ENCODE measurements at regions not wholly inside any gene's neighbourhood (a gene's known extent, or its start where the extent isn't known, plus 50 kb on each side); places are given as distances from the start of the nearest gene placed in this dataset. TPM values are rescaled to one million over a fixed set of nuclear protein-coding genes. Genes with fewer than 3 reads are reported as not detected.

DNA sequence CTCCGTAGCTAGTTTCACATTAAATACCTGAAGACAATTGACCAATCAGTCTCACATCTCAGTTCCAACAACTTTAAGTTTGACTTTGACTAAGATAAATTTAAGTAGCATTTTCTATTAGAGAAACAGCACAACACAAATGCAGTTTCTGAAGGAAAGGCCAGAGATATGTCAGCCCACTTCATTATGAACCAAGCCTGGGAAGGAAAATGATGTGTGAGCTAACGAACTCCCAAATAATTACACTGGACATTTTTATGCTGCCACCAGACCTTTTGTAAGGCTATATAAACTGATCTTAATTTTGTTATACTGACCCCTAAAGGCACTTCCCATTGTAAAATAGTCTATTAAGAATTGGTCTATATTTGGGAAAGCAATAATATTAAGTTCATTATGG, 57.9 kb upstream of the DACH1 start:
- DNase-seq (ENCODE audit: low spot score in 2 of 2) (no peak), FAIRE-seq (no peak)

DNA sequence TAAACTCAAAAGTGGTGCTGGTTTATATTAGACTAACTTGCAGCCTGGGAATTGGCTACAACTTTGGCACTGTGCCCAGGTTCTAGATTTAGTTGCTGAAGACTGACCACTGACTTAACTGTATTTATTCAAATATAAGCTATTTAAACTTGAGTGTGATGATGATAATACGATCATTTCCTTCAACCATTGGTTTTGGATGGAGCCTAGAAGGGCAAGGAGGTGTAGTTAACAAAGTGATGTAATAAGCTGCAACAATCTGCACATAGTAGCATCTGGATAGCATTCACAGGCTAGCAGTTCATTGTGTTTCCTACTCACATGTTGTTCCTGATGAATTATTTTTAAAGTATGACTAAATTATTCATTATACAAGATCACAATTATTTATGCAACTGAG, 55.2 kb upstream of the DACH1 start:
- DNase-seq (ENCODE audit: low spot score in 2 of 2): no peak
- no peak for FAIRE-seq

Small RNA genes in the stretch of these regions (small RNA-seq; reads per million reads assigned to genes)
- gene RF00263 (not detected), gene RF00411 (not detected), gene RF00440 (not detected), gene RF02271 (not detected), gene RPL18AP17 (not detected)

All from frontal cortex (tissue), 4 donors.